IMR-90 (cell line): ENCODE measurements at regions not wholly inside any gene's neighbourhood (a gene's known extent, or its start where the extent isn't known, plus 50 kb on each side); places are given as distances from the start of the nearest gene placed in this dataset.

ENCODE experiments used
- ATAC-seq: fragments of 200-7000 bp; cut with Tn5 transposase; 2 replicates; pipeline ENCODE4 v1.9.1; 2020; ENCODE audit warnings: low read depth, mild to moderate bottlenecking, moderate library complexity
- BruUV-seq: library from RNA; stranded (reverse); fragments of 400-500 nt; replicated peaks from 2 replicates; lab custom pipeline; 2021; lab: Mats Ljungman, UMichigan
- CTCF ChIA-PET: fragments of 300-600 bp; formaldehyde crosslinking; extraction: SDS; loops from one replicate; lab custom pipeline; 2021; ENCODE audit warnings: antibody characterized with exemption; lab: Yijun Ruan, JAX
- POLR2A ChIA-PET: fragments of 300-600 bp; sonication (Branson Sonifier 250); formaldehyde crosslinking; loops from one replicate; lab custom pipeline; 2022; ENCODE audit warnings: antibody characterized with exemption; ENCODE audit not compliant: unreplicated experiment; lab: Charles Lee
- DNase-seq: peaks from one replicate; pipeline ENCODE4 v3.0.0; 2013
- H2AFZ ChIP-seq: replicated peaks from 2 replicates; pipeline ENCODE3; 2013; ENCODE audit warnings: low read length, mild to moderate bottlenecking; ENCODE audit not compliant: poor library complexity
- H2AK5ac ChIP-seq: 2 replicates; pipeline ENCODE4 v1.6.1; 2013; ENCODE audit warnings: low read depth, low read length, inconsistent platforms
- H2AK9ac ChIP-seq: replicated peaks from 2 replicates; pipeline ENCODE3; 2013; ENCODE audit warnings: mild to moderate bottlenecking, low read depth, low read length, moderate library complexity; ENCODE audit not compliant: poor library complexity
- H2BK120ac ChIP-seq: 2 replicates; pipeline ENCODE4 v1.6.1; 2013; ENCODE audit warnings: low read depth, low read length, inconsistent platforms
- H2BK15ac ChIP-seq: 3 replicates; pipeline ENCODE4 v1.6.1; 2013; ENCODE audit warnings: low read depth, low read length, inconsistent platforms
- H2BK20ac ChIP-seq: 2 replicates; pipeline ENCODE4 v1.6.1; 2013; ENCODE audit warnings: low read depth, mild to moderate bottlenecking, inconsistent platforms, low read length, moderate library complexity
- H2BK5ac ChIP-seq: 2 replicates; pipeline ENCODE4 v1.6.1; 2013; ENCODE audit warnings: mild to moderate bottlenecking, low read depth, low read length, inconsistent platforms; ENCODE audit not compliant: poor library complexity, severe bottlenecking
- H3K14ac ChIP-seq: replicated peaks from 2 replicates; pipeline ENCODE4 v1.6.1; 2013; ENCODE audit warnings: low read depth, low read length, inconsistent platforms
- H3K18ac ChIP-seq: 2 replicates; pipeline ENCODE4 v1.6.1; 2013; ENCODE audit warnings: low read depth, low read length, control low read depth
- H3K23ac ChIP-seq: 2 replicates; pipeline ENCODE4 v1.6.1; 2013; ENCODE audit warnings: low read depth, low read length, inconsistent platforms
- H3K27ac ChIP-seq: 2 replicates; pipeline ENCODE4 v1.5.1; 2013; ENCODE audit warnings: mild to moderate bottlenecking, control low read depth, low read length; ENCODE audit not compliant: insufficient read depth
- H3K27me3 ChIP-seq: 2 replicates; pipeline ENCODE4 v1.6.1; 2013; ENCODE audit warnings: low read length; ENCODE audit not compliant: control insufficient read depth, insufficient read depth
- H3K36me3 ChIP-seq: 2 replicates; pipeline ENCODE4 v1.6.1; 2013; ENCODE audit warnings: low read length, mixed read lengths; ENCODE audit not compliant: control insufficient read depth, insufficient read depth
- H3K4ac ChIP-seq: 2 replicates; pipeline ENCODE4 v1.6.1; 2013; ENCODE audit warnings: low read depth, low read length, inconsistent platforms
- H3K4me1 ChIP-seq: 2 replicates; pipeline ENCODE4 v1.6.1; 2013; ENCODE audit warnings: low read length, mixed read lengths; ENCODE audit not compliant: control insufficient read depth, insufficient read depth
- H3K4me2 ChIP-seq: 2 replicates; pipeline ENCODE4 v1.6.1; 2013; ENCODE audit warnings: low read depth, mild to moderate bottlenecking, control low read depth, low read length, moderate library complexity
- H3K4me3 ChIP-seq: 2 replicates; pipeline ENCODE4 v1.5.1; 2013; ENCODE audit warnings: low read depth, mild to moderate bottlenecking, control low read depth, low read length, moderate library complexity; ENCODE audit not compliant: insufficient read depth
- H3K56ac ChIP-seq: 2 replicates; pipeline ENCODE4 v1.6.1; 2013; ENCODE audit warnings: low read length, inconsistent platforms; ENCODE audit not compliant: insufficient read depth; ENCODE audit errors: extremely low read depth
- H3K79me1 ChIP-seq, 2 experiments: 2 replicates each; pipeline ENCODE4 v1.6.1; 2013; ENCODE audit warnings: low read length in 2 of 2, inconsistent platforms in 1 of 2, low read depth in 1 of 2
- H3K9ac ChIP-seq: 2 replicates; pipeline ENCODE4 v1.6.1; 2013; ENCODE audit warnings: low read depth, low read length, control low read depth
- H3K9me1 ChIP-seq: 2 replicates; pipeline ENCODE4 v1.6.1; 2013; ENCODE audit warnings: low read length, inconsistent platforms; ENCODE audit not compliant: insufficient read depth
- H3K9me3 ChIP-seq: 2 replicates; pipeline ENCODE4 v1.6.1; 2013; ENCODE audit warnings: low read length; ENCODE audit not compliant: control insufficient read depth, insufficient read depth
- H4K20me1 ChIP-seq: 2 replicates; pipeline ENCODE4 v1.6.1; 2013; ENCODE audit warnings: low read length, inconsistent platforms; ENCODE audit not compliant: insufficient read depth
- H4K5ac ChIP-seq: 2 replicates; pipeline ENCODE4 v1.6.1; 2013; ENCODE audit warnings: mild to moderate bottlenecking, low read depth, low read length, control low read depth
- H4K8ac ChIP-seq, 2 experiments: 2 replicates each; pipeline ENCODE4 v1.6.1; 2013; ENCODE audit warnings: low read depth in 2 of 2, low read length in 2 of 2, control low read depth in 1 of 2, inconsistent platforms in 1 of 2
- H4K91ac ChIP-seq: 2 replicates; pipeline ENCODE4 v1.6.1; 2013; ENCODE audit warnings: low read depth, low read length, inconsistent platforms; ENCODE audit not compliant: insufficient read depth
- CHD1 ChIP-seq: IDR thresholded peaks from 2 replicates; pipeline ENCODE4 v1.6.1; 2012; ENCODE audit warnings: low read depth, low read length, improper control_type of control experiment
- MXI1 ChIP-seq: IDR thresholded peaks from 2 replicates; pipeline ENCODE4 v1.6.1; 2012; ENCODE audit warnings: low read depth, mild to moderate bottlenecking, low read length, moderate library complexity, borderline replicate concordance
- RAD21 ChIP-seq: IDR thresholded peaks from 2 replicates; pipeline ENCODE4 v1.6.1; 2012; ENCODE audit warnings: low read length, improper control_type of control experiment
- WGBS, 2 experiments: methylation state at CpG; one replicate each; pipeline versions ENCODE4 v1.1.5 to v1.1.7; 2013; ENCODE audit warnings: missing lambda C conversion rate in 2 of 2; ENCODE audit not compliant: insufficient read length in 1 of 2; ENCODE audit errors: extremely low coverage in 2 of 2; 5-methylcytosine and 5-hydroxymethylcytosine counted together
- dilution Hi-C: fragments of 300-500 bp; cut with HindIII; formaldehyde crosslinking; loops from one replicate; pipeline ENCODE4 v1.14.3; 2018; ENCODE audit warnings: low sequenced_read_pairs; ENCODE audit not compliant: unreplicated experiment
- in situ Hi-C: fragments of 300-500 bp; cut with MboI; formaldehyde crosslinking; loops from 3 replicates; pipeline ENCODE4 v1.14.3; 2019; ENCODE audit warnings: low sequenced_read_pairs, inconsistent platforms, mixed read lengths
- intact Hi-C: fragments of 100-400 bp; cut with micrococcal nuclease; formaldehyde crosslinking; loops from 2 replicates; pipeline ENCODE4 v1.10.0; 2022

GRCh38 chr16:59295993-59296736 lies 562.0 kb upstream of the GOT2 start:
- no peak overlapping the region for H3K9ac ChIP-seq
- H4K5ac ChIP-seq, result no peak overlapping the region
- H3K56ac ChIP-seq, result no peak overlapping the region
- no peaks in the 10 kb centered on the region for H3K79me1 ChIP-seq
- H3K14ac ChIP-seq, result no peak overlapping the region
- no peaks in the 10 kb centered on the region for H3K36me3 ChIP-seq
- DNase-seq, result no peak
- H3K4me1 ChIP-seq, result peaks cover 2% of the 10 kb centered on the region; the same call in 1 of the 2 replicates
- ChIA-PET POLR2A (no interaction called here), CTCF (no interaction called here)
- in situ Hi-C loops (no loop called here), intact Hi-C loops (no loop called here), dilution Hi-C loops (no loop called here)
- no peak overlapping the region for H4K8ac ChIP-seq
- H4K20me1 ChIP-seq, result no peaks in the 10 kb centered on the region
- WGBS, 2 experiments, result 6% methylated on average over 2 of the region's 5 CpGs; no CpG with 5 or more reads in 1 of the 2 experiments
- no peaks in the 10 kb centered on the region for H3K9me1 ChIP-seq
- no peak overlapping the region for H2AFZ ChIP-seq
- no peak overlapping the region for H4K91ac ChIP-seq
- no peak overlapping the region for H3K23ac ChIP-seq
- H3K18ac ChIP-seq, result no peak overlapping the region
- H2AK9ac ChIP-seq, result no peak overlapping the region
- no peak overlapping the region for H3K27ac ChIP-seq
- H2BK15ac ChIP-seq, result no peak overlapping the region
- H2AK5ac ChIP-seq, result no peak overlapping the region
- H3K27me3 ChIP-seq, result no peaks in the 10 kb centered on the region
- BruUV-seq, result no TSS peak
- H3K4me3 ChIP-seq, result no peak overlapping the region
- ATAC-seq, result peak; percentile 78
- no peak overlapping the region; the same call in 1 of the 2 replicates for H3K4me2 ChIP-seq
- no peak overlapping the region for H3K4ac ChIP-seq
- no peak overlapping the region for H2BK20ac ChIP-seq
- H2BK120ac ChIP-seq, result no peak overlapping the region
- TF ChIP-seq CHD1, result no peak
- TF ChIP-seq MXI1, result no peak
- TF ChIP-seq RAD21, result no peak
- H3K9me3 ChIP-seq, result no peaks in the 10 kb centered on the region
- no peak overlapping the region for H2BK5ac ChIP-seq
